ENCODE measurements at regions not wholly inside any gene's neighbourhood (a gene's known extent, or its start where the extent isn't known, plus 50 kb on each side); places are given as distances from the start of the nearest gene placed in this dataset.
"Not testable (repeated sequence)": the region's sequence is repeated elsewhere in the genome, so short reads cannot be mapped to it uniquely, and the experiment has no call there.

- peak in 1 of 5 experiments; percentile 31 for DNase-seq
Measured at GRCh38 chr21:25234857-25235801, 372.2 kb downstream of the MRPL39 start.

GRCh38 chr21:25220954-25221353 lies 386.3 kb downstream of the MRPL39 start:
- DNase-seq = no peak

GRCh38 chr21:25220169-25220568 lies 387.1 kb downstream of the MRPL39 start:
- no peak for DNase-seq

- DNase-seq = no peak
Measured at GRCh38 chr21:25215698-25216384, 391.4 kb downstream of the MRPL39 start.

GRCh38 chr21:25214676-25215075 lies 392.6 kb downstream of the MRPL39 start:
- no peak for DNase-seq

GRCh38 chr21:25199944-25200343 lies 407.3 kb downstream of the MRPL39 start:
- no peak for DNase-seq

- no peak for DNase-seq
Measured at GRCh38 chr21:25191141-25191540, 416.1 kb downstream of the MRPL39 start.

GRCh38 chr21:25189497-25189896 lies 417.8 kb downstream of the MRPL39 start:
- DNase-seq = no peak

- no peak for DNase-seq
Measured at GRCh38 chr21:25188677-25189079, 418.6 kb downstream of the MRPL39 start.

- no peak for DNase-seq
Measured at GRCh38 chr21:25186273-25186672, 421.0 kb downstream of the MRPL39 start.

- no peak for DNase-seq
Measured at GRCh38 chr21:25183577-25183976, 423.7 kb downstream of the MRPL39 start.

- DNase-seq = not testable (repeated sequence)
Measured at GRCh38 chr21:25181690-25182089, 425.6 kb downstream of the MRPL39 start.

- no peak for DNase-seq
Measured at GRCh38 chr21:25179116-25179515, 428.2 kb downstream of the MRPL39 start.

GRCh38 chr21:25176637-25177412 lies 430.5 kb downstream of the MRPL39 start:
- peak in 1 of 5 experiments; percentile 13 for DNase-seq

GRCh38 chr21:25175938-25176337 lies 431.3 kb downstream of the MRPL39 start:
- no peak for DNase-seq

GRCh38 chr21:25171438-25171837 lies 435.8 kb downstream of the MRPL39 start:
- DNase-seq = no peak

- no peak for DNase-seq
Measured at GRCh38 chr21:25170681-25171080, 436.6 kb downstream of the MRPL39 start.

- no peak for DNase-seq
Measured at GRCh38 chr21:25169370-25169769, 437.9 kb downstream of the MRPL39 start.

GRCh38 chr21:25166904-25167303 lies 440.4 kb downstream of the MRPL39 start:
- DNase-seq = not testable (repeated sequence)

- no peak for DNase-seq
Measured at GRCh38 chr21:25161571-25161970, 445.7 kb downstream of the MRPL39 start.

GRCh38 chr21:25155020-25155419 lies 452.3 kb downstream of the MRPL39 start:
- DNase-seq = not testable (repeated sequence)

- no peak for DNase-seq
Measured at GRCh38 chr21:25149022-25149421, 458.3 kb downstream of the MRPL39 start.

GRCh38 chr21:25139414-25139813 lies 467.9 kb downstream of the MRPL39 start:
- no peak for DNase-seq
